Stimulated activated CD8-positive, alpha-beta memory T cell treated with anti-CD3 and anti-CD28 coated beads, Interleukin-2, amount 100 ng/mL, for 48 hours (primary cell): ENCODE measurements at regions not wholly inside any gene's neighbourhood (a gene's known extent, or its start where the extent isn't known, plus 50 kb on each side); places are given as distances from the start of the nearest gene placed in this dataset.

Source experiments
- DNase-seq, 2 donors: peaks; one replicate each; pipeline ENCODE4 v3.0.0-alpha.2; 2020; ENCODE audit warnings: low read depth in 2 of 2

DNA sequence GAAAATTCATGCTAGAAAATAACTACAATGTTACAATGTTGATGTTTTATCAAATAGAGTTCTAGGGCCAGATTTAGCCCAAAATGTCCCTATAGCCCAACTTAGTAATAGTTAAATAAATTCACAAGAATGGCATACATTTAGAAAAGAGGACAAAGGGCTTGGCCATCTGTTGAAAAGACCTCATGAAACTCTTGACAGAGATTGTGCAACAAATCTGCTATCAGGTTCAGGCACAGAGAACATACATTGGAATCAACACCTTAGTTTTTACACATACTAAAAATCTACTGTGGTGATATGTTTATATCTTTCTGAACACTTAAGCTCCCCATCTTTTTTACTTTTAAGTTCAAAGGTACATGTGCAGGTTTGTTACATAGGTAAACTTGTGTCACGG is 298.3 kb upstream of the DACH1 start:
- DNase-seq = no peak

DNA sequence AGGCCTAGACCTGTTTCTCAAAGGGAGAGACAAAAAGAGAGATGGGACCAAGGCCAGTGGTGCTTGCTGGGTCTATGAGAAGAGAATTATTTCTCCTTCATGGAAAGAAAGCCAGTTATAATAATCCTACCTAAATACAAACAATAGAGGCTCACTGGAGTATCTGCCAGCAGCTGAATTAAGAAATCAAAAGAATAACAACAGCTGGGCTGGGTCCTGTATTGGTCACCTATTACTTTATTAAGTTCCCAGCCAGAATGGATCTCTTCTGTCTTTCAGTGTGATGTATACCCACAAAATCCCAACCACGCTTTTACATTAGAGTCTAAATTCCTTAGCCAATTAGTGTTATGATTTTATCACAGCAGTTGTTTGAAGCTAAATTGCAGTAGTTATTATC is 297.8 kb upstream of the DACH1 start:
- DNase-seq = no peak

DNA sequence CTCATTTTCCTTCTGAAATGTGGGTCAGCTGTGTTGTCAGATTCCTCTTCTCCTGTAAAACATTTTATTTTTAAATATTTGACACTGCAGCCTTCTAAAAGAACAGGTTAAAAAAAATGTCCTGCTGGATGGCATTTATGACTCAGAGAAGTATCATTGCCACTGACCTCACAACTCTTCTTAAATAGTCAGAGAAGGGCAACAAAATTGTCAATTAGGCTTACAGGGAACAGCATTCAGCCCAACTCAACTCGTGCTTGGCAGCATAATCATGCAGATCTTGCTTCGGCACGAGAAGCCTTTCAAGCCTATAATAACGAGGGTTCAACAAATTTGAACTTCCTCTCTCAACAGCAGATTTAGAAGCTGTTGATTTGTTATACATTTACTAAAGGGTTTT is 296.7 kb upstream of the DACH1 start:
- DNase-seq = no peak

DNA sequence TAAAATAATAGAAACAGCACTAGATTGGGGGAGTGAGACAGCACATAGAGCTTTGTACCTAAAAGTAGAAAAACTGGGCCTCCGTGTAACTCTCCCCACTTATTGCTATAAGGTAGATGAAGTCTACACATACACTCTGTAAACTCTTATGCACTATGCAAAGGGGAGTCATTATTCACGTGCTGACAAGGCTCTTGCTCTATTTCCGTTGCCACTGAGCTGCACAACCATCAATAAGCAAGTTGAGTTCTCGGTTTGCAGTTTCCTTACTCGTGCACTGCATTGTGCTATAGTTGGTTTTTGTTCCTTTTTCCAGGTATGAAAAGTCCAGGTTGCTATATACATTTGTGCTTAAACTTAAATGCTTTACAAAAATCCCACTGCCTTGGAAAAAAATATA is 294.0 kb upstream of the DACH1 start:
- DNase-seq = no peak

DNA sequence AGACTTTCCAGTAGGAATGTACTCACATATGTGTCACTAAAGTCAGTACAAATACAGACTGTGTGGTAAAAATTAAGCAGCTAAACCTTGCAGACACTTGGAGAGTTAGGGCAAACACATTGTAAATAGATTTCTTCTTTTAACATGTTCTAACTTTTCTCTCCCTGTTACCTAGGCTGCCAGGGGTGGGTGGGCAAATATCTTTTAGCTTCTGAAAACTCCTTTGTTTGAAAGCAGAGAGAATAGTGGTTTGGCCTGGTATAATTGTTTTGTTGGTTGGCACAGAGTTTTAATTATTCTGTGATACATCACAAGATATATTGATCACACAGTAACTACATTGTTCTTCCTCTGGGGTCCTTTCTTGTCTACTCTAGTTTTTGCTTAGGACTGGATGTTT is 289.8 kb upstream of the DACH1 start:
- no peak for DNase-seq

DNA sequence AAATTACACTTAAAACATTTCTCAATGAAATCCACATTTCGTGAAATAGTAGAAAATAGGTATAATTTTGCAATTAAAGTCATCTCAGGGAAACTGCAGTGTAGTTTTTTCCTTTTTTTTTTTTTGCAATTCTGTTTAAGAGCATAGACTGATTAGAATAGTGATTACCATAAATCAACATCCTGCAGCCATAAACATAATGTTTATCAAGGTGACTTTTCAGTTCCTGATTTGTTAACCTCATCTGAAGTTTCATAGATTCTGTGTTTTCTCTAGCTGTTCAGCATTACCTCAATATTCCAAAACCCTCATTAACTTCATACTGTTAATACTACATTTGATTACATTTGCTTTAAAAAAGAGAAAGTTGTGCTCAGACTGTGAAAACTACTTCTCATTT is 286.3 kb upstream of the DACH1 start:
- DNase-seq = no peak

DNA sequence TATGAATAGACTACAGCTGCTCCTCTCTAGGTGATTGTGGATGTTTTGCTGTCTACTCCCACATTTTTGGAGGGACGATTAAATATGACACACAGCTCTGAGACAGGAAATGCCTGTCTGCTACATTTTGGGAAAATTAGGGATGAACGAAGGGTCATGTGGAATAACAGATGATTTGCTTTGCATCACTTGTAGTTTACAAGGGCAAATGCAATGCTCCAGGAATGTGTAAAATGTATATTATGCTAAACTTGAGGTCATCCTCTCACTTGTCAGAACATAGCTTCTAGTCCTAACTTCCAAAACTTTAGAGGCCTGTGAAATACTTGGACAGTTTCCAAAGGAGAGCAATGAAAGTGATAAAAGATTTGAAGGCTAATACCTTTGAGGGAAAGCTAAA is 284.2 kb upstream of the DACH1 start:
- no peak for DNase-seq

DNA sequence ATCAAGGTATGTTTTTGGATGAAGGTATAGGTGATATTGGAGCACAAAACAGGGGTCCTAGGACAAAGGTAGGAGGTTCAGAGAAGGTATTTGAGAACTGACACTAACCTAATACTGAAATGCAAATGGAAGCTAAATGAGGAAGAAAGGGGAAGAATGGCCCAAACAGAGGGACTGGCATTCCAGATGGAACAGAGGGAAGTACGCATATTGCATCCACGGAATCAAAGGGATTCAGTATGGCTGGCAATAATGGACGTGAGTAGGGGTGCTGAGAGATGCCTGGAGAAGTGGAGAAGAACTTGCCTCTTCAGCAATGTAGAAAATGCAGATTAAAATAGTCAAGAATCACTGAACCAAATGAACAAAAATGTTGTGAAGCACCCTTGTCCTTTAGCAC is 283.5 kb upstream of the DACH1 start:
- DNase-seq = no peak

DNA sequence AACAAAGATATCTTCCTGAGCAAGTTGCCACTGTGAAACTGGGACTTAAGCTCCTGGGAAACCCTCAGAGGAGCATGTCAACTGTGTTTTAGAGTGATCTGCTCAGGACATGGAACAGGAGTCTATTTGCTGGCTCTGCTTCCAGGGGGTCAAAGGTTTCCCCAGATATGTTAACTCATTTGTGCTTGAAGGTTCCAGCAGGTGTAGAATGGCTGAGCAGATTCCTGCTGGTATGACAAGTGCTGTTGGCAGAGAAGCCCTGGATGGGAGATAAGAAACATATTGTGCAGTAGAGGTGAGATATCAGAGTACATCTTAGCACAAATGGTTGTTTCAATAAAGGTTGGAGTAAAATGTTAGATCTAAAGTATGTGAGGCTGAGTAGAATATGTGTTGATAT is 282.7 kb upstream of the DACH1 start:
- no peak for DNase-seq

DNA sequence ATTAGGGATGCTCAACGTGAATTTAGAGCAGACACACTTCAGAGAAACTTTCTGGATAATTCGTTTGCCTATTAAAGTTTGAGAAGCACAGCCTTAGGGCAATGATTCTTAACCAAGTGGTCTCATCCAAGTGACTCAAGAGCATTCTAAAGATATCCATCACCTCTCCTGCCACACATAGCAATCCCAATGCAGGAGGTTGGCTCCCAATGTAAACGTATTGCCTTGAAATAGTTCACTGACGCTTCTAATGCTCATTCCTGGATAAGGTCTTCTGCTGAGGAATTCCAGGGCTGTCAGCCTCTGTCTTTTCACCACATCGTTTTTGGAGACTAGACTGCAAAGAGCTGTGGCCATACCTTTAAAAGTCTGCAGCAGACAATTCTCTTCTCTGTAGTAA is 279.8 kb upstream of the DACH1 start:
- no peak for DNase-seq

DNA sequence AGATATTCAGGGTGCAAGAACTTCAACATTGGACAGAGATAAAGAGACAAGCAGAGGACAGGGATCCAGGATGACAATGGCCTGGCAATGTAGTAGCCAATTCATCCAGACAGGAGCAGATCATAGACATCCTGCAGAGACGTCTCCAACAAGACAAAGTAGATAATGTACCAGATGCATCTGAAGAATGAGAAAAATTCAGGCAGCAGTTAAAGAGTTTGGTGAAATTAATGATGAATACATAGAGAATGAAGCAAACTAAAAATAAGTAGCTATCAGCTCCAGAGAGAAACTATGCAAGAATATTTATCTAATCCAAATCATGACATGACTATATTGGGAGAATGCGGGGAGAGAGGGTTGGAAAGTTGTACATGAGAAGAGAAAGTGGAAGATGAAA is 278.4 kb upstream of the DACH1 start:
- DNase-seq = no peak

DNA sequence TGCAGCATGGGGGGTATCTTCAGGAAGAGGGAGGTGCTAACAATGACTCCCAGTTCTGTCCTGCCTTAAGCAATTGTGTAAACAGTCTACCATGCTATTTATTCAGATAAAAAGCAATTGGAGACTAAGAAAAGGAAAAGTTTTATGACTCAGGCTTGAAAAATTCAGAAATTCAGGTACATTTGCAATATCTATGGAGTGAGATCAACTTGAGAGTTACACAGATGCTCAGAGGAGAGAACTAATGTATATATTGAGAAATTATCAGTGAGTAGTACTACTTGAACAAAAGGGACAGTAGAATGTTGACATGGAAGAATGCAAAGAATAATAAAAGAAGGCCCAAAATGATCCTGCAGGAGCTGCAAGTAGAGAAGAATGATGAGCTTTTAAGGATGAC is 277.6 kb upstream of the DACH1 start:
- no peak for DNase-seq

DNA sequence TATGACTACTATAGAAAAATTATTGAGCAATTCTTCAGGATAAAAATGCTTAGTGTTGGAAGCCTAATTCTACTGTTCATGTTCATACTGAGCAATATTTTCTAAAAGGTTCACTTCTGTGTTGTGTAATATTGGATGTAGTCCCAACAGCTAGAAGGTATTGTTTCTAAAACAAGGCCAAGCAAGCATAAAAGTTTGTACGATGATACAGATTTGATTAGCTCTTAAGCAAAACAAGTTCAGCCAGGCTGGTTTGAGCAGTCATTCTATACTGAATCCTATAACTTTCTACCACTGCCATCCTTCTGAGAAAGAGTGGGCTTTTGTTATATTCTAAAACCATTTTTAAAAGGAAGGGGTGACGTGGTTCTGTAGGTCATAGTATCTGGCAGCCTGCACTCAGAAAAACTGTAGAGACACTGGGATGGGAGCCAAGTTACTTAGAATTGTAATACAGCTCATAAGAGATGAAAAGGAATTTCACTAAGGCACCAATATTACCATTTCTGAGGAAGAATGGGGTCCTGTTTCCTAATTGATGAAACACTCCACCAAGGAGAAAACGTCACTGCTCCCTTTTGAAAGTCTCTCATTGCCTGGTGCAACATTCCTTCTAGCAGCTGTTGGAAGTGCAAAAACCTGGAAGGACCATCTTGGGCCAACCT is 275.0 kb upstream of the DACH1 start:
- DNase-seq = no peak

DNA sequence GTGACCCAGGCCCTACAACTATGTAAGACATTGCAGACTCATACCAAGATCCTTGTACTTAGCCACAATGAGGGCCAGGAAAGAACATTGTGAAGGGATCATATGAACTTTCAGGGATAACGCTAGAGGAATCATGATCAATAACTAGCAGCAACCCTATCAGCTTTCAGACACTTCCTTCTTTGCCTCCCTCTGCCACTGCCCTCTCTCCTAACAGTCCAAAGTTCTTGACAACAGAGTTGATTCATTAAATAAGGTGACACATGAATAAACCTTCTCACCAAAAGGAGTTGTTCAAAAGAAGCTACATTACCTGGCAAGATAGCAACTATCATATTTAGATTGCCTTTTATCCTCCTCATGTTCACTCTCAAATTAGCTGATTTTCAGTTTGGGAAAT is 272.2 kb upstream of the DACH1 start:
- DNase-seq = no peak

DNA sequence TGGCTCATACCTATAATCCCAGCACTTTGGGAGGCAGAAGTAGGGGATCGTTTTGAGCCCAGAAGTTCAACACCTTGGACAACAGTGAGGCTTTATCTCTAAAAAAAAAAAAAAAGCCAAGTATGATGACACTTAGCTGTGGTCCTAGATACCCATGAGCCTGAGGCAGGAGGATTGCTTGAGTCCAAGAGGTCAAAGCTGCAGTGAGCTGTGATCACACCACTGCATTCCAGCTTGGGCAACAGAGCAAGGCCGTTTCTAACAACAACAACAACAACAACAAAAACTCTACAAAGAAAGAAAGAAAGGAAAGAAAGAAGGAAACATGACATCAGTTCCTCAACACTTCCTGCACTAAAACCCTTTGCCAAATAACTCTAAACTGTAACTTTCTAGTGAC is 265.1 kb upstream of the DACH1 start:
- DNase-seq = no peak

DNA sequence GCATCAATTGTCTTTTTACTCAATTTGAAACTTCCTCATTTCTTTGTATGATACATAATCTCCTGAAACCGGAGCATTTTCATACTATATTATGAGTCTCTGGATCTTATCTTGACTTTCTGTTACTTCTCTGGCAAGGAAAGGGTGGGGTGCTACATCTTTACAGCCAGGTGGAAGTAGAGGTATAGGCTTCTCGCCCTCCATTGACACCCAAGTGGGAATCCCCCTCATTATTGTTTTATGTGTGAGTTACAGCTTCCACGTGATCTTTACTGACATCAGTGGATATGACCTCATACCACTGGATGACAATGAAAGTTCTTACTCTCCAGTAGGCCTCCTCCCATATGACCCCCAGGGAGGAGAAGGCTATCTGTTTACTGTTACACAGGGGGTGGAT is 262.1 kb upstream of the DACH1 start:
- DNase-seq = no peak

DNA sequence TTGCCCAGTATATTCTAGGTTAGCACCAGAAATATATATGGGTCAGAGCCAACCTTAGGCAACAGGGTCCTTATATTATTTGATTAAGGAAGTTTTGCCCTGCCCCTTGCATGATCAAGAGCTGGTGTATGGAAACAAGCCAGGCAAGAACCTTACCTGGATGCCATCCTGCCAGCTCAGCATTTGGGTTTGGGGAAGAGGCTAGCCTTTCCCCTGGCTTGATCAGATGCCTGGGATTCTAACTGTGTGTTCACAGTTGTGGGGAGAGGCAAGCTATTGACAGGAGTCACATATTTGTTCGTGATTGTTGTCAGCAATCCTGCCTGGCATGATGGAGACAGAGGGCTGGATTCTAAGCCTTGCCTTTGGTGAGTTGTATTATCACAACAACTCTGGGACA is 260.0 kb upstream of the DACH1 start:
- DNase-seq = no peak

DNA sequence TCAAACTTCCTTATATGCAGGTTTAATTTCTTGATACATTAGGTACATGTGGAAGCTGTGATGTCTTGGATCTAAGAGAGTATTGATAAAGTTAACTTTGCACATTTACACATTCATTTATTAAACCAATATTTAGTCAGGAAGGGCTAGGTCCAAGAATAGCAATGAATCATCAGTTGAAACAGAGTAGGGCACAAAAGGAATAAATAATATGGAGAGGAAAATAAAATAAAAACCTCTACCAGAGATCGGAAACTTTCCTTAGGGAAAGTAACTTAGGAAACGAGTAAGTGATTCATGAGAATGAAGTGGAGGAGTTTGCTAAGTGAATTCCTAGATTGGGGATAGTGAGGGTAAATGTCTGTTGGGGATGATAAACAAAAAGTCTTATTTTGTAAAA is 259.4 kb upstream of the DACH1 start:
- no peak for DNase-seq

DNA sequence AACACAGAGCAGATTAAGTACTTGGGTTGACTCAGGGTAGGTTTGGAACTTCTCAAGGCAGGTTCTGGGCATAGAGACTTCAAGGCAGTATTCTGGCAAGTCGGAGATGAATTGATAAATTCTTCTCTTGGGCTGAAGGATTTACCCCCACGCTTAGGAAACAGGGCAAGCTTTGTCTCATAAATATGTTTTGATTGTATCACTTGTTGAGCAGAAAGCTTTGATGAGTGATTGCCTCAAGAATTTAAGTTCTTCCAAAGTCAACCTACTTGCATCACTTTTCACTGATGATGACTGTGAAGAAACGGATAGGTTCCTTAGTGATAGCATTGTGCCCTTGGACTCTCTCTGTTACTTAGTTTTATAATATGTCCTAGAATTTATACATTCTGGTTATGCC is 258.6 kb upstream of the DACH1 start:
- no peak for DNase-seq

DNA sequence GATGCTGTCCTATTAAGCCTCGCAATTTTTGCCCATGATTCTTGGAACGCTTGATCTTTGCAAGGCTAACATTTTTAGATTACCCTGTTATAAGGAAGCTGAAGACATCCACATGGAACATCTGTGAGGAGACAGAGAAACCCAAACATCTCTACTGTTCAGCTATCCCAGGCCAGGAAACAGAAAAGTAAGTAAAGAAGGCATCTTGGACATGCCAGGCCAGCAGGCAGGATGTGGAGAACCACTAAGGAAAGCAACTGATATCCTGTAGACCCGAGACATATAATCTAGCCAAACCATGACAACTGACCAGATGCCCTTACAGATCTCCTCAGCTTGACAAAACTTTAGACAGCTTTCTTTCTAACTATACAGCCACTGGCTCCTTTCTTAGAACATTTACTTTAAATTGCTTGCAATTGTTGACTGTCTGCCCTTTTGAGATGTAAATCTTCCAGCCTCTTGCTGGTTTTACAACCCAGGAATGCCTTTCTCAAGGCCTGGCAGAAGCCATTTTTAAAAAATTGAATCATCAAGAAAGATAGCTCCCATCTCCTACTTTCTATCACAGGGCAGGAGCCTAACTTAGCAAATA is 255.8 kb upstream of the DACH1 start:
- DNase-seq = no peak

DNA sequence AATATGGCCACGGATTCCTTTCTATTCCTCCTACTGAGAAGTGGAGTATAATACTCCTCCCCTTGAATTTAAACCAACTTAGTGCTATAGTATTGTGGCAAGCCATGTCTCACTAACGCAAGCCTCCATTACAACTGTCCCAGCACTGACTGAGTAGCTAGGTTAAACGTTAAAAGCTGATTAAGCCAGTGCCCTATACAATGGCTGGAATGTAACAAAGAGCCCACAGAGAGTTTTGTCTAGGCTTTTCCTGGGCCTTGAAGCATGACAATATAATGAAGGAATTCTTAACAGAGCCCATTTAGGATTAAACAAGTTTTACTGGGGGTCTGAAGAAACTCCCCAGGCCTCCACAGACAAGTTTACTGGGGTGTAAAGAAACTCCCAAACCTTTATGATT is 254.5 kb upstream of the DACH1 start:
- DNase-seq = no peak

DNA sequence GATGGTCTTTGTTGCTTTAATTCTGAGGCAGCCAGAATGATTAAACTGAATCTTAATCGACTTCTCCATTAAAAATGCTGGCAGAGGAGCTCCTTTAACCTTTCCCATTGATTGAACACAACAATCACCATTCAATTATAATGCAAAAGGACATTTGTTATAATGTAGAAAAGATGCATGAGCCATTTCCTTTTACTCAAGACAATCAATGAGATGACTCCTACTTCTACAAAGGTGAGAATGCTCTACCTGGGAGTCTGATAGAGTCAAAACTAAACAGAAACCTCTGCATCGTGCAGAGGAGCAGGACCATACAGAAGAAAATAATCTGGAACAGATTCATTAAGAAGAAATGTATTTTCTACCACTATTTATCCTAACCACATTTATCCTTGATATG is 253.6 kb upstream of the DACH1 start:
- no peak for DNase-seq

DNA sequence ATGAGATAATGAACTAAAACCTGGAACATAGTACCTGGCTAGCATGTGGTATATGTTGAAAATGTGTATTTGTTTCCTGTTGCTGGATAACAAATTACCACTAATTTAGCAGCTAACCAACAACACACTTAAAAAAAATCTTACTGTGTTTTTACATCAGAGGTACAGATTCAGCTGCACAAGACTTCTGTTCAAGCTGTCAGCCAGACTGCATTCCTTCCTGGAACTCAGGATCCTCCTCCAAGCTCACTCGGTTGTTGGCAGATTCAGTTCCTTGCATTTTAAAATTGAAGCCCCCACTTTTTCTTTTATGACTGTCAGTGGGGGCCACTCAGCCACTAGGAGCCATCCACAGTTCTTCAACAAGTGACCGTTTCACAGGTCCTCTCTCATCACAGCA is 246.9 kb upstream of the DACH1 start:
- DNase-seq = no peak

DNA sequence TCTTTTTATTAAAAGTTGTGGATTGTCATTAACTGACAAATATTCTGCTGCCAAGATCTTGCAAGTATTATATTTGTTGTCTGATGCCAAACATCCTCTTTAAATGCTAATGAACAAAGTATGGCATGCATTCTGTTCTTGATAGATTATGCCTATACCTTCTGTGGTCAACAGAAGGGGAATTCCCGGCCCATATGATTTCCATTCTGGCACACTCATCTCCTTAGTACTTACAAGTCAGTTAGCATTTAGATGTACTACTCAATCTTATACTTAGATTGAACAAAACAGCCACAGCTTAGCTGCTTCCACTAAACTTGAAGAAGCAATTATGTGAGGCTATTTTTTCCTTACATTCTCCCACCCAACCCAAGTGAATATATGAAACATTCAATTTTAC is 246.1 kb upstream of the DACH1 start:
- DNase-seq = no peak
